Bronchial epithelial cell (primary cell): ENCODE measurements at regions not wholly inside any gene's neighbourhood (a gene's known extent, or its start where the extent isn't known, plus 50 kb on each side); places are given as distances from the start of the nearest gene placed in this dataset.

Source experiments
- DNase-seq: peaks from one replicate; pipeline ENCODE4 v3.0.0-alpha.2; 2010; ENCODE audit warnings: low read depth
- FAIRE-seq: peaks from 2 replicates; lab custom pipeline; 2011; peaks lifted over from hg19 to GRCh38; lab: Jason Lieb, UNC
- H3K27me3 ChIP-seq: 2 replicates; pipeline ENCODE4 v1.5.1; 2011; ENCODE audit warnings: low read length; ENCODE audit not compliant: control insufficient read depth, insufficient read depth
- H3K36me3 ChIP-seq: 2 replicates; pipeline ENCODE4 v1.5.1; 2011; ENCODE audit warnings: low read length; ENCODE audit not compliant: control insufficient read depth, insufficient read depth
- H3K4me3 ChIP-seq: 2 replicates; pipeline ENCODE4 v1.5.1; 2011; ENCODE audit warnings: mild to moderate bottlenecking, low read depth, low read length, control low read depth
- CTCF ChIP-seq: IDR thresholded peaks from 2 replicates; pipeline ENCODE4 v1.5.1; 2011; ENCODE audit warnings: mild to moderate bottlenecking, moderate library complexity, low read length, control low read depth, inconsistent platforms; ENCODE audit not compliant: insufficient read depth, severe bottlenecking

GRCh38 chr17:72222661-72223380 is 102.0 kb downstream of the SOX9 start:
- H3K4me3 ChIP-seq, result no peak overlapping the region
- DNase-seq (no peak), FAIRE-seq (no peak)
- TF ChIP-seq CTCF, result no peak
- no peaks in the 10 kb centered on the region for H3K36me3 ChIP-seq
- H3K27me3 ChIP-seq, result peaks cover 27% of the 10 kb centered on the region

GRCh38 chr17:72223866-72224291 is 103.1 kb downstream of the SOX9 start:
- DNase-seq, result no peak
- Histone ChIP-seq H3K27me3 (peaks cover 23% of the 10 kb centered on the region), H3K36me3 (no peaks in the 10 kb centered on the region), H3K4me3 (no peak overlapping the region)
- no peak for TF ChIP-seq CTCF
- FAIRE-seq, result no peak

GRCh38 chr17:72226322-72226721 is 105.5 kb downstream of the SOX9 start:
- Histone ChIP-seq H3K4me3 (no peak overlapping the region), H3K36me3 (no peaks in the 10 kb centered on the region), H3K27me3 (peaks cover 3% of the 10 kb centered on the region)
- no peak for FAIRE-seq
- DNase-seq, result no peak
- no peak for TF ChIP-seq CTCF

GRCh38 chr17:72233986-72234385 is 113.2 kb downstream of the SOX9 start:
- no peak for TF ChIP-seq CTCF
- Histone ChIP-seq H3K4me3 (no peak overlapping the region), H3K36me3 (no peaks in the 10 kb centered on the region), H3K27me3 (peaks cover 2% of the 10 kb centered on the region)
- FAIRE-seq (no peak), DNase-seq (no peak)

- FAIRE-seq, result no peak
- Histone ChIP-seq H3K4me3 (no peak overlapping the region), H3K36me3 (no peaks in the 10 kb centered on the region), H3K27me3 (peaks cover 2% of the 10 kb centered on the region)
- DNase-seq, result no peak
- no peak for TF ChIP-seq CTCF
Observed at GRCh38 chr17:72234985-72235384, 114.2 kb downstream of the SOX9 start.
